ENCODE measurements at regions not wholly inside any gene's neighbourhood (a gene's known extent, or its start where the extent isn't known, plus 50 kb on each side); places are given as distances from the start of the nearest gene placed in this dataset.

GRCh38 chr3:87446849-87447387, 170.5 kb upstream of the POU1F1 start:
- Histone ChIP-seq H3K4me1 (ENCODE audit: insufficient read depth, low read length) (no peaks in the 10 kb centered on the region), H3K4ac (ENCODE audit: low read depth, low read length) (no peak overlapping the region), H2BK5ac (ENCODE audit: insufficient read length, low read length) (no peak overlapping the region), H3K14ac (ENCODE audit: insufficient read depth, low read length) (no peak overlapping the region), H3K56ac (ENCODE audit: insufficient read length, low read depth, low read length) (no peak overlapping the region), H4K91ac (ENCODE audit: insufficient read length, low read depth, low read length) (no peak overlapping the region), H2BK20ac (ENCODE audit: low read depth, low read length, poor library complexity, severe bottlenecking) (no peak overlapping the region), H4K20me1 (ENCODE audit: control insufficient read depth, insufficient read depth, insufficient read length) (no peaks in the 10 kb centered on the region), H3K27me3 (ENCODE audit: insufficient read depth, low read length) (no peaks in the 10 kb centered on the region), H3K18ac (ENCODE audit: insufficient read length, low read depth, low read length) (no peak overlapping the region), H3K9me3 (ENCODE audit: control insufficient read depth, low read depth, low read length) (no peaks in the 10 kb centered on the region), H4K8ac (replicated peaks; ENCODE audit: insufficient read length, low read depth, low read length) (no peak overlapping the region), H2BK15ac (ENCODE audit: low read depth, low read length) (no peak overlapping the region), H2AK5ac (ENCODE audit: insufficient read length, low read length) (no peak overlapping the region), H3K79me1 (ENCODE audit: insufficient read depth, low read depth, low read length, poor library complexity, severe bottlenecking) (no peaks in the 10 kb centered on the region), H3K79me2 (ENCODE audit: insufficient read depth, low read length) (no peaks in the 10 kb centered on the region), H3K23ac (ENCODE audit: insufficient read length, low read depth, low read length) (no peak overlapping the region), H2AFZ (ENCODE audit: low read length) (no peak overlapping the region), H3T11ph (ENCODE audit: low read length) (no peak overlapping the region), H3K27ac (ENCODE audit: insufficient read length, low read depth, low read length) (no peak overlapping the region), H4K5ac (ENCODE audit: insufficient read length, low read depth, low read length) (no peak overlapping the region), H3K4me2 (ENCODE audit: insufficient read depth, insufficient read length, low read length) (no peak overlapping the region), H2BK12ac (ENCODE audit: insufficient read length, low read depth, low read length) (no peak overlapping the region), H3K23me2 (ENCODE audit: insufficient read length, low read depth, low read length, poor library complexity, severe bottlenecking) (no peaks in the 10 kb centered on the region), H3K9ac (ENCODE audit: extremely low read depth, insufficient read length, low read length) (no peak overlapping the region), H2BK120ac (ENCODE audit: low read depth, low read length, poor library complexity, severe bottlenecking) (no peak overlapping the region)
- H3K27ac Mint-ChIP-seq = peak overlapping the region in 1 of 3 experiments; percentile 84; a peak in 2 of 7 replicates
- no peaks in the 10 kb centered on the region for H3K27me3 Mint-ChIP-seq (ENCODE audit: low read depth)
- peaks cover 0 to 7% of the 10 kb centered on the region in 2 experiments; a peak in 2 of 4 replicates for H3K4me1 Mint-ChIP-seq
- TF ChIP-seq, protein P1, sequence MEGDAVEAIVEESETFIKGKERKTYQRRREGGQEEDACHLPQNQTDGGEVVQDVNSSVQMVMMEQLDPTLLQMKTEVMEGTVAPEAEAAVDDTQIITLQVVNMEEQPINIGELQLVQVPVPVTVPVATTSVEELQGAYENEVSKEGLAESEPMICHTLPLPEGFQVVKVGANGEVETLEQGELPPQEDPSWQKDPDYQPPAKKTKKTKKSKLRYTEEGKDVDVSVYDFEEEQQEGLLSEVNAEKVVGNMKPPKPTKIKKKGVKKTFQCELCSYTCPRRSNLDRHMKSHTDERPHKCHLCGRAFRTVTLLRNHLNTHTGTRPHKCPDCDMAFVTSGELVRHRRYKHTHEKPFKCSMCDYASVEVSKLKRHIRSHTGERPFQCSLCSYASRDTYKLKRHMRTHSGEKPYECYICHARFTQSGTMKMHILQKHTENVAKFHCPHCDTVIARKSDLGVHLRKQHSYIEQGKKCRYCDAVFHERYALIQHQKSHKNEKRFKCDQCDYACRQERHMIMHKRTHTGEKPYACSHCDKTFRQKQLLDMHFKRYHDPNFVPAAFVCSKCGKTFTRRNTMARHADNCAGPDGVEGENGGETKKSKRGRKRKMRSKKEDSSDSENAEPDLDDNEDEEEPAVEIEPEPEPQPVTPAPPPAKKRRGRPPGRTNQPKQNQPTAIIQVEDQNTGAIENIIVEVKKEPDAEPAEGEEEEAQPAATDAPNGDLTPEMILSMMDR (conservative IDR thresholded peaks at IDR 0.05) = peak; percentile 39; the same call in 2 of the 3 replicates
- no peak for DNase-seq
- H3K9me3 Mint-ChIP-seq = peaks cover 3 to 4% of the 10 kb centered on the region in 2 experiments; a peak in 3 of 5 replicates
- WGBS (ENCODE audit: extremely low coverage, insufficient read length, low lambda C conversion rate) = no CpG with 5 or more reads among the region's 5 CpGs
- H3K4me3 Mint-ChIP-seq = no peak overlapping the region
- no peaks in the 10 kb centered on the region; a peak in 1 of 7 replicates for H3K36me3 Mint-ChIP-seq (ENCODE audit: insufficient read depth in 1 of 3, low read depth in 3 of 3)

All from H9 (cell line).